HG03460 (cell line): ENCODE measurements at regions not wholly inside any gene's neighbourhood (a gene's known extent, or its start where the extent isn't known, plus 50 kb on each side); places are given as distances from the start of the nearest gene placed in this dataset.

Experiments used
- ATAC-seq: cut with Tn5 transposase; IDR thresholded peaks from one replicate; pipeline ENCODE4 v1.9.1; 2021; ENCODE audit not compliant: unreplicated experiment

DNA sequence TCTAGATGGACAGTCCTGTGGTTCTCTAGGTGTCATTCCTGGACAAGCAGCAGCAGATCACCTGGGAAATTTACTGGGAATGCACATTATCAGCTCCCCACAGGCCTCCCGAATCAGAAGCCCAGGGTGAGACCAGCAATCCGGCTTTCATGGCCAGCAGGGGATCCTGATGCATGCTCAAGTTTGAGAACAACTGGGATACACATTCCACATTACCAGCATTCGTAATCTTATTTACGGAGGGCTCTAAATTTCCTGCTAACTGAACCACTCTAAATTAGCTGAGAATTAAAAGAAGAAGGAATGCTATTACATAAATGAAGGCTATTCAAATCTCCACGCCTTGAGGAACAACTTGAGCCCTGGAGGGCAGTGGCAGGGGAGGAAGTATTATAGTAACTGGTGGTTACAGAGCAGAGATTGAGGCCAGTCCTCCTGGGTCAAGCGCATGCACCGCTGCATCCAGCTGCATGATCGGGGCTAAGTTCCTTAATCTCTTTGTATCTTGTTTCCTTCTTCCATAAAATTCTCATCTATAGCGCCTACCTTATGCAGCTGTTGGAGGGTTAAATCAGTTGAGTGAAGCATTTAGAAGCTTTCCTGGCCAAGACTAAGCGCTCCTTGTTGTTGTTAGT lies 403.7 kb downstream of the CDH26 start:
- ATAC-seq: no peak

DNA sequence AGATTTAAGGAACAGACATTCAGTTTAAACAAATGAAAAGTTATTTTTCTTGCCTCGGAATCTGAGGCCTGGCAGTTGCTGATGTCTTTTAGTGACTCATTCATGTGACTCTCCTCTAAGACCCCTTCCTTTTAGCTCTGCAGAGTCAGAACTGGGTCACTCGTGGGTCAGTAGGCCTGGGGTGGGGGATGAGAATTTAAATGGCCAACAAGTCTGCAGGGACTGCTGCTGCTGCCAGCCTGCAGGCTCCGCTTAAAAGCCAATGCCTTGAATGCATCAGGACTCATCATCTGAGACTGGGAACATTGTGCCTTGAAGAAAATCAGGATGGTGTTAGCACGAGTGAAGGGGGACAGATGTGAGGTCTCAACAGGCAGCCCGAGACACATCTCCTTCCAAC lies 404.3 kb downstream of the CDH26 start:
- no peak for ATAC-seq

DNA sequence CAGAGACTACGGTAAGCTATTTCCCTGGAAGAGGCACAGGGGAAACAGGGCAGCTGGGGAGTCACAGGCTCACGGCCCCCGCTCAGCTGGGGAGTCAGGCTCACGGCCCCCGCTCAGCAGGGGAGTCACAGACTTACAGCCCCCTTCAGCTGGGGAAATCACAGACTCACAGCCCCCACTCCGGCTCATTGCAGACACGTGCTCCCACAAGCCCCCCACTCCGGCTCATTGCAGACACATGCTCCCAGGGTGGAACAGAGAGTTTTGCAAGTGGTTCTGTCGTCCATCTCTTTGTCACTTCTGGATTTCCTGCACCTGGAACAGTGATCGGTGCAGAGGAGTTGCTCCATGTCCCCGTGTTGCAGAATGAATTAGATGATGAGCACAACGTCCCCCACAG lies 405.5 kb downstream of the CDH26 start:
- no peak for ATAC-seq

DNA sequence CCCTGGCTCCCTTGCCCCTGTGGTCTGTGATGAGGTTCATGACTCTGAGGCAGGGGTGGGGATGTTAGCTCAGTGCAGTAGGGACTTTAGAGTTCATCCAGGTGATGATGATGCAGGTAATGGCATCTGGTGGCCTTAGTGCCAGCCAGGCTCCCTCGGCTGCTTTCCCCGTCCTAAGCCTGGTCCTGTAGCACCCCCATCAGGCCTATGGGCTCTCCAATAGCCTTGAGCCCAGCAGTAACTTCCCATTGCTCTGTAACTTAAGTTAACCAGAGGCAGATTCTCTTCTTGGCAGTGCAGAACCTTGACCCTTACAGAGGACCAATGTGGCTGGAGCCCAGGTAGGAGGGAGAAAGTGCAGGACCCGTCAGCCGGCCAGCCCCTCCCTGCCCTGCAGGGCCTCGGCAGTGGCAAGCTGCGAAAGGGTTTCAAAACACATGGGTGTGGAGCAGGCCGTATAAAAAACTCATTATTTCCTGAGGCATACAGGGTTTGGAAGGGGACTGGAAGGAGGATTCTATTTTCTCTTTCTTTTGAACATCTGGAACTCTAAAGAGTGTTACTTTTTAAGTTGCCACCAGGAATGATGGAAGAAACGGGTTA lies 406.9 kb downstream of the CDH26 start:
- ATAC-seq: no peak

- no peak for ATAC-seq
Measured at GRCh38 chr20:60365882-60366281, 407.7 kb downstream of the CDH26 start.

DNA sequence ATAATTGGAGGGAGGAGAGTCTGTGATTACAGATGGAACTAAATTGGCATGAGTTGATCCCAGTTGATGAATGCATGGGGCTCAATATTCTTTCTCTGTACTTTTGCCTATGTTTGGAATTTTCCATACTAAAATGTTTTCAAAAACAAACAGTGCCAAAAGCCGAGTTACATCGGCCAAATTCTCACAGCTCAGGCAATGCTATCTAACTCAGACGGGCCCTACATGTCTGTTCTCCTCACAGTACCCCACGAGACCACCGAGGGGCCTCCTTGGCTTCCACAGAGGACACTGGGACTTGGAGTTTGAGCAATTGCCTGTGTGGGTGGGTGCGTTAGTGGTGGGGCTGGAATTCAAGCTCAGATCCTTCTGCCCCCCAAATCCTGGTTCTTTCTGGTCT lies 413.2 kb downstream of the CDH26 start:
- no peak for ATAC-seq

DNA sequence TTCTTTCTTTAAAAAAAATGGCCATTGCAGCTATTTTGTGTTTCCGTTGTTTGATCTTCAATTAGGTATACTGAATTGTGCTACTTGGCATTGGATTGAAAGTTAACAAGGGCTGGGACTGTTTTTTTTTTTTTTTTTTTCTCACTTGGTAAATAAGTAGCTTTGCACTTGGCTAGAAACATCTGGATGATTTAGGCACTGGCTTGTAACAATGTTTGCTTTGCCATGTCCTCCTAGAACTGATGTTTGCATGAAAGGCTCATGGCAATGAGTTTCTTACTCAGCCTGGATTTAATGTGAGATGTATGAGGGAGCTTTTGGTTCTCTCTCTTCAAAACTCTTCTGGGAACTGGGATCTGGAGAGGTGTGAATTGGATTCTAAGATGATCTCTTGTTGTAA lies 414.1 kb downstream of the CDH26 start:
- ATAC-seq: no peak

DNA sequence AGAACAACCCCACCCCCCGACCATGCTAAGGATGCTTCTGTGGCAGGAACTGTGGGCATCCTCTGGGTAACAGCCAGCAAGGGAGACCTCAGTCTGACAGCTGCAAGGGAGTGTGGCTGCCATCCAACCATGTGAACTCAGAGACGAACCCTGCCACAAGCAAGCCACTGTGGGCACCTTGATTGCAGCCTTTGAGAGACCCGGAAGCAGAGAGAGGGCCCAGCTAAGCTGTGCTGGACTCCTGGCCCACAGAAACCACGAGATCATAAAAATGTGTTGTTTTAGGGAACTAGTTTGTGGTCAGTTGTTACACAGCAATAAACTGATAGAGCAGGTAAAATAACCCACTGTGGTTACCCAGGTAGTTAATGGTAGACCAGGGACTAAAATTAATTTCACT lies 414.6 kb downstream of the CDH26 start:
- ATAC-seq: peak; percentile 67

GRCh38 chr20:60378620-60379019 lies 420.4 kb downstream of the CDH26 start:
- ATAC-seq: no peak

DNA sequence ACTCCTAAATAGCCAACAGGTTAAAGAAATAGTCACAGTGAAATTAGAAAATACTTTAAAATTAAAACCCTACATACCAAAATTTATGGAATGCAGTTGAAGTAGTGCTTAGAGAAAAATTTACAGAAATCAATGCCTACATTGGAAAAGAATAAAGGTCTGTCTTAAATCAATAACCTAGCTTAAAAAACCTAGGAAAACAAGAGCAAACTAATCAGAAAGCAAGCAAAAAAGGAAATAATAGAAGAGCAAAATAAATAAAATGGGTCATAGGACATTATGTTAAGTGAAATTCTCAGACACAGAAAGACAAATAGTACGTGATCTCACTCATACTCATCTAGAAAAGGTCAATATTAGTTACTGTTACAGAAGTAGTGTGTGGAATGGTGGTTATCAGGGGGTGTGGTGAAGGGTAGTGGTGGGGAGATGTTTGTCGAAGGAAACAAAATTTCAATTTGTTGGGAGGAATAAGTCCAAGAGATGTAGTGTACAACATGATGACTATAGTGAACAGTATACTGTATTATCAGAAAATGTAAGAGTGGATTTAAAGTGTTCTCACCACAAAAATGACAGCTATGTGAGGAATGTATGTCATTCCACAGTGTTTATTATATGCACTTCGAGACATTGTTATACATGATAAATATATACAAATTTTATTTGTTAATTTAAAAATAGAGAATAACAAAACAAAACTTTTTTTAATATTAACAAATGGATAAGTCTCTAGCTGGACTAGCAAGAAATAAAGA lies 423.6 kb downstream of the CDH26 start:
- no peak for ATAC-seq

DNA sequence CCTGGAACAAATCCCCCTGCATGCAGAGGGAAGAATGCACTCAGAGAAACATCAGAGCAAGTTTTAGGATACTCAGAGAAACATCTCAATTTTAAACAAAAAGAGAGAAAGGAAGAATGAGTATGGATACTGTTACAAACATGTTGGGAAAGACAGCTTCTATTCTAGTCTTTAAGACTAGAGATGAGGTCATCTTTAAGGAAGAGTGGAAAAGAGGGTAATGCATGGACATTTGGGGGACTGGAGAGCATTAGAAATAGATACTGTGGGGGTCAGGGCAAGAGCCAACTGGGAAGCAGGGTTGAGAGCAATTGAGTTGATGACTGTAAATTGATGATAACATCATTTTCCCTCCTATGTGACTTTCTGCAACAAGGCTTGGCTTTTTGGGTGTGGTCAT lies 431.2 kb downstream of the CDH26 start:
- ATAC-seq: no peak

- no peak for ATAC-seq
Measured at GRCh38 chr20:60389882-60390281, 431.7 kb downstream of the CDH26 start.

DNA sequence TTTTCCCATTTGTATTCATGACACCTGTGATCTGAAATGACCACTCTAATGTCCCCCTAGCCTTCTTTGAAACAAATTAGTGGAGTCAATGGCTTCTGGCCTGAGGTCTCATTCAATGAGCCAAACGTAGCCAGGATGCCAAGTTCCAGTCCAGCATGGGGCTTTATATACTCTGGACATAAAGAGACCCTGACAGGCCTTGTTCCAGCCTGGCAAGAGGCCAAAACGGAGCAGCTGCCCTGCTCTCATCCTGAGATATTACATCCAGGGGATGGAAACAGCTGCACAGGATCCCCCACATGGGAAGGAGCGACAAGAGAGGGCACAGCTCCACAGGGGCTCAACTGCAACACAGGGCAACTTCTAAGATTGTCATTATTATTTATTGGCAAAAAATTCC lies 437.8 kb downstream of the CDH26 start:
- no peak for ATAC-seq

- ATAC-seq: no peak
Measured at GRCh38 chr20:60400567-60400966, 442.3 kb downstream of the CDH26 start.

GRCh38 chr20:60402189-60403058 lies 444.2 kb downstream of the CDH26 start:
- ATAC-seq: no peak

GRCh38 chr20:60403105-60403741 lies 445.0 kb downstream of the CDH26 start:
- ATAC-seq: no peak

DNA sequence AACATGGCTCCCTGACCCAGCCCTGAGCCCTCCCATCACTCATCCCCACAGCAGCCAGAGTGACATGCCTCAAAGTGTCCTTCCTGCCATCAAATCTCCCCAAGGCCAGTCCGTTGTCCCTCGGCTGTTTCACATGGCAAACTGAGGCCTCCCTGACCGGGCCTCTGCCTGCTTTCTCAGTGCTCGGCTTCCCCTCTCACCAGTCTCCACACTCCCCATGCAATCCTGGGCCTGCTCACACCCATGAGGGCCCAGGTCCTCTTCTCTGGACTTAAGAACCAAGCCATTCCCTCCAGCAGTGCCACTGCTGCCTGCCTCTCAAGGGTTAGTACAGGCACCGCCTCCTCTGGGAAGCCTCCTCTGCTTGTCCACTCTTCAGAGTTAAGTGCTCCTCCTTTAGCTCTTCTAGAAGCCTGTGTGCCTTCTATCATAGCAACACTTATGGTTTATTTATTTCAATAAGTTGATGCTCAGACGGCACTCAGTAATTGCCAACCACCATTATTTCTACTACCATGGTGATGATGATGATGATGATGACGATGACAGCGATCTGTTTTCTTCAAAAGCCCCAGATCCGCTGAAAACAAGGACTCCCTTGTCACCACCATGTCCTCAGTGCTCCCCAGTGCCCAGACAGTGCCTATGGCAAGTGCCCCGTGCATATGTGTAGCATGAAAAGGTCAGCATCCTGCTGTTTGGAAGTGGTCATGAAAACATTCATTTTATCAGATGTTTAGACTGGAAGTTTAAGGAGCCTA lies 449.0 kb downstream of the CDH26 start:
- ATAC-seq: no peak

DNA sequence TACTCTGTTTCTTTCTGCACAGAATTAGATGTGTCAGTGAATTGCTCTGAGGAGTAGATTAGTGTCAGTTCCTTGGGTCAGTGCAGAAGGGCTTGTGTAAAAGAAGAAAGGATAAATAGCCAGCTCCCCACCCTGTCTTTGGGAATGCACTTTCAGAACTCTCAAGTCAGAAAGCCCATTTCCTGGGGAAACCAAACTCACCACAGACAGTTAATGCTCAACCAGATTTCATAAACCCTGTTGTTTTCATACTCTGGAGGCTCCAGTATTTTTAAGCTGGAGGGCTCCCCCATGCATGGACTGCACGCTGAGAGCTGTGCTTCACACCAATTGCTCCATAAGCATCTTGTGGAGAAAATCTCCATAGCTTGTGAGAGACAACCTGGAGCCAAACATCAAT lies 449.7 kb downstream of the CDH26 start:
- no peak for ATAC-seq

DNA sequence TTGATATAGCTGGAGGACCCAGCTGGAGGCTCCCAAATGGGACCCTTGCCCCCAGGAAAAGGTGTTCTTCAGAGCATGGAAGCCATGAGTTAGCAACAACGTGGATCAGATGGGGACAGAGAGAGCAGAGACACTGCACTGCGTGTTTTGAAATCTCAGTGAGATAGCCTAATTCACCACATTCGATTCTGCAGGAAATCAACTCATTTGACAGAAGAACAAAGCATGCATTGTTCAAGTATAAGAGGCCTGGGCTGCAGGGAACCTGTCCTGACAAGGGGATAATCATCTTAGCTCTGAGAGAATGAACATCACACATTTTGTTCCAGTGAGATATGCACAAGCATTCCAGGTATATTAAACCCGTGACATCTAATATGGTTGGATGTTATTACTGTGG lies 450.2 kb downstream of the CDH26 start:
- no peak for ATAC-seq

GRCh38 chr20:60410618-60411264 lies 452.5 kb downstream of the CDH26 start:
- ATAC-seq: no peak
